ENCODE measurements at regions not wholly inside any gene's neighbourhood (a gene's known extent, or its start where the extent isn't known, plus 50 kb on each side); places are given as distances from the start of the nearest gene placed in this dataset.

- TF ChIP-seq FOXP4 (CRISPR knock-in tag; IDR thresholded peaks at IDR 0.05) (peak; percentile 86), IRF9 (CRISPR knock-in tag; IDR thresholded peaks at IDR 0.05; ENCODE audit: borderline replicate concordance) (no peak), HNRNPUL1 (IDR thresholded peaks at IDR 0.05; ENCODE audit: low read depth, low read length) (no peak), ZNF639 (CRISPR knock-in tag; conservative IDR thresholded peaks at IDR 0.05) (no peak), ZSCAN9 (CRISPR knock-in tag; IDR thresholded peaks at IDR 0.05; ENCODE audit: borderline replicate concordance) (peak; percentile 50; the same call in 1 of the 2 replicates), ZNF572 (CRISPR knock-in tag; IDR thresholded peaks at IDR 0.05) (no peak), HBP1 (CRISPR knock-in tag; IDR thresholded peaks at IDR 0.05; ENCODE audit: low read depth) (no peak), PHB2 (IDR thresholded peaks at IDR 0.05; ENCODE audit: partially characterized antibody) (no peak), HMGXB3 (CRISPR knock-in tag; IDR thresholded peaks at IDR 0.05; ENCODE audit: borderline replicate concordance) (no peak), THYN1 (CRISPR knock-in tag; IDR thresholded peaks at IDR 0.05; ENCODE audit: borderline replicate concordance, low read depth) (no peak), ZNF414 (CRISPR knock-in tag; IDR thresholded peaks at IDR 0.05) (no peak), TEAD3 (CRISPR knock-in tag; optimal IDR thresholded peaks at IDR 0.05; ENCODE audit: borderline replicate concordance) (peak; percentile 69), ZNF607 (CRISPR knock-in tag; IDR thresholded peaks at IDR 0.05; ENCODE audit: borderline replicate concordance) (0 out of 2 replicates have a peak, but pooled peaks have one; percentile 25), PHF5A (CRISPR knock-in tag; IDR thresholded peaks at IDR 0.05; ENCODE audit: low read depth, unreplicated experiment) (peak; percentile 33), FOXO1 (CRISPR knock-in tag; IDR thresholded peaks at IDR 0.05) (peak; percentile 85; the same call in 1 of the 2 replicates), SMARCE1 (IDR thresholded peaks at IDR 0.05; ENCODE audit: borderline replicate concordance) (no peak), DMAP1 (CRISPR knock-in tag; IDR thresholded peaks at IDR 0.05) (no peak)
Observed at GRCh38 chr1:228902781-228903433, 167.6 kb downstream of the RHOU start (continued).

All from HepG2 (cell line).